GM18508 (cell line): ENCODE measurements at regions not wholly inside any gene's neighbourhood (a gene's known extent, or its start where the extent isn't known, plus 50 kb on each side); places are given as distances from the start of the nearest gene placed in this dataset.
"Not testable (repeated sequence)": the region's sequence is repeated elsewhere in the genome, so short reads cannot be mapped to it uniquely, and the experiment has no call there.

Source experiments
- ATAC-seq: cut with Tn5 transposase; IDR thresholded peaks from one replicate; pipeline ENCODE4 v1.9.1; 2021; ENCODE audit warnings: moderate number of reproducible peaks; ENCODE audit not compliant: insufficient read depth, unreplicated experiment

GRCh38 chr12:63508543-63508942, 159.8 kb downstream of the DPY19L2 start:
- no peak for ATAC-seq

- ATAC-seq: no peak
Measured at GRCh38 chr12:63499567-63499966, 168.7 kb downstream of the DPY19L2 start.

GRCh38 chr12:63498239-63498638, 170.1 kb downstream of the DPY19L2 start:
- ATAC-seq: no peak

DNA sequence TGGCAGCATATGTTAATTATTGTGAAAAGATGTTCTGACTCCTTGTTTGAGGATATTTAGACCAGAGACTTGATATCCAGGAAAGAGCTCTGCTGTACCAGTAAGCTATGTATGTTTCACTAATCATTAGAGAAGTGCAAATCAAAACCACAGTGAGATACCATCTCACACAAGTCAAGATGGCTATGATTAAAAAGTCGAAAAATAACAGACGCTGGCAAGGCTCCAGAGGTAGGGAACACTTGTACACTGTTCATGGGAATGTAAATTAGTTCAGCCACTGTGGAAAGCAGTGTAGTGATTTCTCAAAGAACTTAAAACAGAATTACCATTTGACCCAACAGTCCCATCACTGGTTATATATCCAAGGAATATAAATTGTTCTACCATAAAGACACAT, 171.6 kb downstream of the DPY19L2 start:
- ATAC-seq: no peak

DNA sequence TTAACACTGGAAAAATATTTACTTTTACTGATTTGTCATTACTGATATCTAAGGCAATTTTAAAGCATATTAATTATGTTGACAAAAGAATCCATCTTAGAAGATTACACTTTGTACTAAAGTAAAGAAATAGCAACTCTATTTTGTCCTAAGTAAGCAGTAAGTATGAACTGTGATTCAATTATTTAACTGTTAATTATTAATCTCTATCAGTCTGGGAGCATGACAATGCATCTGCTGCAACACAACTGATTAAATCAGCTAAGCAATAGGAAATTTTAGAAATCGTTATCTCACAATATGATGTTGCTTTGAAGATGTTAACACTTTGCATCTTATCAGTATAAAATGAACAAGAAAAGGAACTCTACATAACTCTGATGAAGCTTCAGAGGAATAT, 172.3 kb downstream of the DPY19L2 start:
- ATAC-seq: no peak

- not testable (repeated sequence) for ATAC-seq
Measured at GRCh38 chr12:63493357-63493756, 174.9 kb downstream of the DPY19L2 start.

- no peak for ATAC-seq
Measured at GRCh38 chr12:63480186-63480585, 188.1 kb downstream of the DPY19L2 start.

DNA sequence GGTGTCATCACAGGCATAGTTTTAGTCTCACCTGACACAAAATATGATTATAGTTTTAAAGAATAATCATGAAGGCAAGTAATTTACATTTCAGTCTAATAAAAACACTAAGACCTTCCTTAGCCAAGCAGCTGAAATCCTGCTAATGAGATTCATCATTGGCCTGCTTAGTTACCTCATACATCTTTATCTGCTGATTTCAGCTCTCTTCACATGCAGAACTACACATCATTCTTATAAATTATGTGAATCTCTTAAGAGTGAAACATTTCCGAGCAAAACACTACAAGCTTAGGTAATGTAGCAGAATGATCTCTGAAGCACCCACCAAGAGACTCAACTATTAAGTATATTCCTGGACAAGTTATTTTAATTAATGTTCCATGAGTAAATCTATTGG, 198.1 kb downstream of the DPY19L2 start:
- ATAC-seq: no peak

- no peak for ATAC-seq
Measured at GRCh38 chr12:63467951-63468350, 200.3 kb downstream of the DPY19L2 start.

DNA sequence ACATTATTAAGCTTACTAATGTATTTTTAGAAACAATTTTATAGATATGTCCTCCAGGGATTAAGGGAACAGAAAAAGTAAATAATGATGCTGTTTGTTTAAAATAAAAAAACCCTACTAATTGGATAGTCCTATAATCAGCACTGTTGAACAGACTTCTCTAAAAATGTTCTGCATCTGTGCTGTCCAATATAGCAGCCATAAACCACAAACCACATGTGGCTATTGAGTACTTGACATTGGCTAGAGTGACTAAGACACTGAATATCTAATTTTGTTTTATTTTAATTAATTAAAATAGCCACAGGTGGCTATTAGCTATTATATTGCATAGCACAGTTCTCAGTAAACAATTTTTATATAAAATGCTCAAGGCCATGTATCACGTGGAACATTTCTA, 210.4 kb downstream of the DPY19L2 start:
- no peak for ATAC-seq

DNA sequence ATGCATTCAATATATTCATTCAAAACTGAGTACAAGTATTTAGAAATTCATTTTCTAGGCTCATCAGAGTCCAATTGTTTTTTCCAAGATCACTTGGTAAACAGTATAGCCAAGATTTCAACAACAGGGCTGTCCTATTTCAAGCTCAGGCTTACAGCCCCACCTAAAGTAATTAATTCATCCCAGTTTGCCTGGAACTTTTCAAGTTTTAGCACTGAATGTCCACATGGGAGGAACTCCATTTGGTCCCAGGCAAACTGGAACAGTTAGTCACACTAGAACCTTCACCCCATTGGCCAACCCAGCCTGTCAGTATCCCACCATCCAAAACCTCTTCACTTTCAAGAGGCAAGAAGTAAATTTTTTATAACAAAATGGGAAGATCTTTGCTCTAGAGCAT, 210.9 kb downstream of the DPY19L2 start:
- ATAC-seq: no peak

GRCh38 chr12:63450816-63451215, 217.5 kb downstream of the DPY19L2 start:
- ATAC-seq: no peak

GRCh38 chr12:63450334-63450733, 218.0 kb downstream of the DPY19L2 start:
- ATAC-seq: no peak

- no peak for ATAC-seq
Measured at GRCh38 chr12:63445224-63445880, 222.9 kb downstream of the DPY19L2 start.

DNA sequence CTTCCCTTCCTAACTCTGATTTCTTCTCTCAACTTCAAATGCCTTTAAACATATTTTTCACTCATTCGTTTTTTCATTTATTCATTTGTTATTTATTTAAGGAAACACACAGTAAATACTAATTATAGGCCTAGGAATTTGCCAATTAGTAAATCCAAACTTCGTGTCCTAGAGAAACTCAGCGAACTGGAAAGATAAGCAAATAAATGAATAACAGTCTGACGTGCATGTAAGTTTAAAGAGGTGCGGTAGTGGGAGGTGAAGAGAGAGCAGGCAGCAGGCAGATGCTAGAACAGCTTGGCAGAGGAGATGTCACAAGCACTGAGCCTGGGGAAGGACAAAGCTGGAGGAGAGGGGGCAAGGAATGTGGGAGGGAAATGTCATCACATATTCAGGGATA, 228.2 kb downstream of the DPY19L2 start:
- ATAC-seq: no peak

GRCh38 chr12:63434384-63434783, 233.9 kb downstream of the DPY19L2 start:
- ATAC-seq: not testable (repeated sequence)

- ATAC-seq: not testable (repeated sequence)
Measured at GRCh38 chr12:63427969-63428368, 240.3 kb downstream of the DPY19L2 start.

DNA sequence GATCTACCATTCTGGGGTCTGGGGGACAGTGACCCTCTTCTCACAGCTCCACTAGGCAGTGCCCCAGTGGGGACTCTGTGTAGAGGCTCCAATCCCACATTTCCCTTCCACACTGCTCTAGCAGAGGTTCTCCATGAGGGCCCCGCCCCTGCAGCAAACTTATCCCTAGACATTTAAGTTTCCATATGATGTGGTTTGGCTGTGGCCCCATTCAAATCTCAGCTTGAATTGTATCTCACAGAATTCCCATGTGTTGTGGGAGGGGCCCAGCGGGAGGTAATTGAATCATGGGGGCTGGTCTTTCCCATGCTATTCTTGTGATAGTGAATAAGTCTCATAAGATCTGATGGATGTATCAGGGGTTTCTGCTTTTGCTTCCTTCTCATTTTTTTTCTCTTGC, 241.3 kb downstream of the DPY19L2 start:
- not testable (repeated sequence) for ATAC-seq

DNA sequence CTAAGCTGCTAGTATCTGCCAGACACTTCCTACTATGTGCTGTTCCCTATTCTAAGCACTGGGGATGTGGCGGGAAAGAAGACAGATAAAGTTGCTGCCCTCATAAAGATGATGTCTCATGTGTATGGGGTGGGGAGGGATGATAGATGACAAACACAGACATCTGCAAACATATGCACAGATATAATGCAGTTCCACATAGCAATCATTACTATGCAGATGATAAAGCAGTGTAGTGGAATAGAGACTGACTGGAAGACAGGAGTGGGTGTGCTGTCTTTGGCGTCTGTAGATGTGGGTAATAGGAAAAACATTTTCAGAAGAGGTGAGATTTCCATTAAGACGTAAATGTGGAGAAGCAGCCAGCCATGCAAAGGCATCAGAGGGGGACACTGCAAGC, 243.6 kb downstream of the DPY19L2 start:
- no peak for ATAC-seq

- ATAC-seq: no peak
Measured at GRCh38 chr12:63423839-63424238, 244.5 kb downstream of the DPY19L2 start.

DNA sequence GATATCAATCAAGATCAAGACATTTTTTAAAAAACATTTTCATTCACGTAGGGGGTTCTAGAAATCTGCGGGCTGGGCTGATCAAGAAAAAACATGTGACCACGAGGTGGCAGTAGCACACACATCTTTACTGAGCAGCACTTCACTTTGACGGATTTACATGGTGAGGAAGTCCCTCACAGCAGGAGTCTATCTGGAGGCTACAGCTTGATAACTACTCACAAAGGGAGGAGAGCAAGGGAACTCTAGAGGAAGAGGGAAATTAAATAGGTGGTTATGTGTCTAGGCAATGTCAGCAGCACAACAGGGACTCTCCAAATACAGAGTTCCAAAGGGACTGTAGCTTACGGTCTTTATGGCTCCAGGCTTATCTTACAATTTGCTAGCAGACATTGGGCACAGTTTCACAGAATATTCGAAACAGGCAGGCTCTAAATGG, 248.1 kb downstream of the DPY19L2 start:
- ATAC-seq: peak; percentile 94

- ATAC-seq: no peak
Measured at GRCh38 chr12:63419154-63419553, 249.1 kb downstream of the DPY19L2 start.

- ATAC-seq: no peak
Measured at GRCh38 chr12:63416788-63417187, 251.5 kb downstream of the DPY19L2 start.
